ENCODE measurements at regions not wholly inside any gene's neighbourhood (a gene's known extent, or its start where the extent isn't known, plus 50 kb on each side); places are given as distances from the start of the nearest gene placed in this dataset.
A peak's percentile ranks its signal among the peaks of the same experiment; 100 is the strongest.

DNA sequence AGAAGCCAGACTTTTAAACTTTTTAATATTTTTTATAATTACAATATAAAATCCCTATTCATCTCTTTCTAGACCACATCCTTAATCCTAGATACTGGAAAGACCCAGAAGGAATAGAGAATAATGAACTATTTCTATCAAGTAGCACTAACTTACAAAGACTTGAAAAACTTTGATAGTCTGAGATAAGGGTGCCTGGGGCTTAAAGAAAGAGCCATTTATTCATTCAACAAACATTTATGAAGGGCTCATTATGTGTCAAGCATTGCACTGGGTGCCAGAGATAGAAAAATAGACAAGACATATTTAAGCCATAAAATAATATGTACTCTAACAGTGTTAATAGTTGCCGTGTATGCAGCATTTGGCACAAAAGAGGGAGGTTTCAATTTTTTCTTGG, 178.0 kb upstream of the EMCN start:
- WGBS (ENCODE audit: low lambda C conversion rate) = 87% methylated on average over 1 of the region's 1 CpG
- Histone ChIP-seq H3F3A (replicated peaks; ENCODE audit: insufficient read depth) (no peaks in the 10 kb centered on the region), H3K9ac (no peak overlapping the region), H3K79me2 (ENCODE audit: insufficient read depth) (no peaks in the 10 kb centered on the region), H3K4me2 (no peak overlapping the region), H3K27ac (ENCODE audit: low read depth in 2 of 2, low read length in 1 of 2) (no peak overlapping the region), H3K4me1 (ENCODE audit: control insufficient read depth in 1 of 2, insufficient read depth in 2 of 2, low read depth in 1 of 2, low read length in 1 of 2) (no peaks in the 10 kb centered on the region), H3K36me3 (replicated peaks in 1 of 2; ENCODE audit: control insufficient read depth in 1 of 2, insufficient read depth in 2 of 2, low read length in 1 of 2) (no peaks in the 10 kb centered on the region), H3K9me2 (no peaks in the 10 kb centered on the region), H3K27me3 (ENCODE audit: insufficient read depth) (no peaks in the 10 kb centered on the region), H3K9me3 (no peaks in the 10 kb centered on the region), H2AFZ (ENCODE audit: low read depth) (no peak overlapping the region), H3K4me3 (ENCODE audit: low read depth in 2 of 2, low read length in 1 of 2) (no peak overlapping the region), H4K20me1 (ENCODE audit: insufficient read depth) (no peaks in the 10 kb centered on the region)
- POLR2A ChIA-PET = no interaction called here
- CTCF ChIA-PET = no interaction called here
- no peak for DNase-seq
- TF ChIP-seq, protein P1, sequence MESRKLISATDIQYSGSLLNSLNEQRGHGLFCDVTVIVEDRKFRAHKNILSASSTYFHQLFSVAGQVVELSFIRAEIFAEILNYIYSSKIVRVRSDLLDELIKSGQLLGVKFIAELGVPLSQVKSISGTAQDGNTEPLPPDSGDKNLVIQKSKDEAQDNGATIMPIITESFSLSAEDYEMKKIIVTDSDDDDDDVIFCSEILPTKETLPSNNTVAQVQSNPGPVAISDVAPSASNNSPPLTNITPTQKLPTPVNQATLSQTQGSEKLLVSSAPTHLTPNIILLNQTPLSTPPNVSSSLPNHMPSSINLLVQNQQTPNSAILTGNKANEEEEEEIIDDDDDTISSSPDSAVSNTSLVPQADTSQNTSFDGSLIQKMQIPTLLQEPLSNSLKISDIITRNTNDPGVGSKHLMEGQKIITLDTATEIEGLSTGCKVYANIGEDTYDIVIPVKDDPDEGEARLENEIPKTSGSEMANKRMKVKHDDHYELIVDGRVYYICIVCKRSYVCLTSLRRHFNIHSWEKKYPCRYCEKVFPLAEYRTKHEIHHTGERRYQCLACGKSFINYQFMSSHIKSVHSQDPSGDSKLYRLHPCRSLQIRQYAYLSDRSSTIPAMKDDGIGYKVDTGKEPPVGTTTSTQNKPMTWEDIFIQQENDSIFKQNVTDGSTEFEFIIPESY (IDR thresholded peaks at IDR 0.05; ENCODE audit: borderline replicate concordance, low read depth) = no peak
- no peak for TF ChIP-seq RXRA (IDR thresholded peaks at IDR 0.05; ENCODE audit: borderline replicate concordance, low read depth)
- TF ChIP-seq GATA2 (CRISPR knock-in tag; IDR thresholded peaks at IDR 0.05) = no peak
- TF ChIP-seq NRF1 (IDR thresholded peaks at IDR 0.05; ENCODE audit: low read depth, low read length) = no peak
- TF ChIP-seq SMC3 (IDR thresholded peaks at IDR 0.05; ENCODE audit: low read depth, low read length) = no peak
- TF ChIP-seq GABPA (IDR thresholded peaks at IDR 0.05; ENCODE audit: low read depth) = no peak
- no peak for TF ChIP-seq MXI1 (IDR thresholded peaks at IDR 0.05; ENCODE audit: low read depth, low read length)
- no peak for TF ChIP-seq YY1 (IDR thresholded peaks at IDR 0.05; ENCODE audit: low read depth)
- TF ChIP-seq RCOR1 (IDR thresholded peaks at IDR 0.05; ENCODE audit: low read length) = no peak
- TF ChIP-seq FOSL2 (IDR thresholded peaks at IDR 0.05; ENCODE audit: borderline replicate concordance, low read depth) = no peak
- TF ChIP-seq, protein P2, sequence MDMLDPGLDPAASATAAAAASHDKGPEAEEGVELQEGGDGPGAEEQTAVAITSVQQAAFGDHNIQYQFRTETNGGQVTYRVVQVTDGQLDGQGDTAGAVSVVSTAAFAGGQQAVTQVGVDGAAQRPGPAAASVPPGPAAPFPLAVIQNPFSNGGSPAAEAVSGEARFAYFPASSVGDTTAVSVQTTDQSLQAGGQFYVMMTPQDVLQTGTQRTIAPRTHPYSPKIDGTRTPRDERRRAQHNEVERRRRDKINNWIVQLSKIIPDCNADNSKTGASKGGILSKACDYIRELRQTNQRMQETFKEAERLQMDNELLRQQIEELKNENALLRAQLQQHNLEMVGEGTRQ (IDR thresholded peaks at IDR 0.05; ENCODE audit: borderline replicate concordance, low read depth, low read length) = no peak
- no peak for TF ChIP-seq FOXJ3 (CRISPR knock-in tag; IDR thresholded peaks at IDR 0.05)
- no peak for TF ChIP-seq NFIC (IDR thresholded peaks at IDR 0.05; ENCODE audit: borderline replicate concordance)
- TF ChIP-seq, protein P3, sequence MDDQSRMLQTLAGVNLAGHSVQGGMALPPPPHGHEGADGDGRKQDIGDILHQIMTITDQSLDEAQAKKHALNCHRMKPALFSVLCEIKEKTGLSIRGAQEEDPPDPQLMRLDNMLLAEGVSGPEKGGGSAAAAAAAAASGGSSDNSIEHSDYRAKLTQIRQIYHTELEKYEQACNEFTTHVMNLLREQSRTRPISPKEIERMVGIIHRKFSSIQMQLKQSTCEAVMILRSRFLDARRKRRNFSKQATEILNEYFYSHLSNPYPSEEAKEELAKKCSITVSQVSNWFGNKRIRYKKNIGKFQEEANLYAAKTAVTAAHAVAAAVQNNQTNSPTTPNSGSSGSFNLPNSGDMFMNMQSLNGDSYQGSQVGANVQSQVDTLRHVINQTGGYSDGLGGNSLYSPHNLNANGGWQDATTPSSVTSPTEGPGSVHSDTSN (IDR thresholded peaks at IDR 0.05) = no peak

DNA sequence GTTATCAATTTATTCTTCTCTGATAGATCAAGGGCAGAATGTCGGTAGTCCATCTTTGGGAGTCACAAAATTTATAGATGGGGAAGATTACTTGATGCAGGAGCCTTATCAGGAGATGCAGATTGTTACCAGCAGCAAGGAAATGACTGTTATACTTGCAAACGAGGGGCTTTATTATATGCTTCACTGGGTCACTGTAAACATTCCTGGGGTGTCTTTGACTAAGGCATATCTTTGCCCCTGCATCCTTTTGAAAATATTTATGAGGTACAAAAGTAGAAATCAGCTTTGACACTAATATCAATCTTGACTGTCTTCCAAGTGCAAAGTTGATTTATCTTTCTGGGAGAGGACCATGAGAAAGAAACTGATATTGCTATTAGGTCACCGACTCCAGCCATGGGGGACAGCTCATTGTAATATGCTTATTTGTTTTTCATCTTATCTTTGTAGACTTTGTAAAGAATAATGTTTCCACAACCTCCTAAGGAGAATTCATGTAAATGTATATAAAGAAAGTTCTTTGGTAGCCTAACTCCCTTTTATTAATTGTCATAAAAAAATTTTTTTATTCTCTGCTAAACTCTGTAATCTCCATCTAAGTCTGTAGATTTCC, 177.3 kb upstream of the EMCN start:
- Histone ChIP-seq H3K27ac (ENCODE audit: low read depth in 2 of 2, low read length in 1 of 2) (no peak overlapping the region), H3K4me2 (no peak overlapping the region), H3K36me3 (replicated peaks in 1 of 2; ENCODE audit: control insufficient read depth in 1 of 2, insufficient read depth in 2 of 2, low read length in 1 of 2) (no peaks in the 10 kb centered on the region), H3K27me3 (ENCODE audit: insufficient read depth) (no peaks in the 10 kb centered on the region), H3K4me1 (ENCODE audit: control insufficient read depth in 1 of 2, insufficient read depth in 2 of 2, low read depth in 1 of 2, low read length in 1 of 2) (no peaks in the 10 kb centered on the region), H2AFZ (ENCODE audit: low read depth) (no peak overlapping the region; the same call in 1 of the 2 replicates), H3K4me3 (ENCODE audit: low read depth in 2 of 2, low read length in 1 of 2) (no peak overlapping the region), H3F3A (replicated peaks; ENCODE audit: insufficient read depth) (no peaks in the 10 kb centered on the region), H3K79me2 (ENCODE audit: insufficient read depth) (no peaks in the 10 kb centered on the region), H3K9ac (no peak overlapping the region), H3K9me2 (no peaks in the 10 kb centered on the region), H3K9me3 (no peaks in the 10 kb centered on the region), H4K20me1 (ENCODE audit: insufficient read depth) (no peaks in the 10 kb centered on the region)
- 37% methylated on average over 3 of the region's 3 CpGs for WGBS (ENCODE audit: low lambda C conversion rate)
- TF ChIP-seq RFX5 (IDR thresholded peaks at IDR 0.05; ENCODE audit: low read length) = no peak
- TF ChIP-seq, protein P3 (IDR thresholded peaks at IDR 0.05) = peak; percentile 47; the same call in 1 of the 2 replicates
- CTCF ChIA-PET = no interaction called here
- POLR2A ChIA-PET = no interaction called here
- no peak for DNase-seq

All from SK-N-SH (cell line).